Astrocyte (in vitro differentiated cells and primary cell): ENCODE measurements at regions not wholly inside any gene's neighbourhood (a gene's known extent, or its start where the extent isn't known, plus 50 kb on each side); places are given as distances from the start of the nearest gene placed in this dataset.
"Not testable (repeated sequence)": the region's sequence is repeated elsewhere in the genome, so short reads cannot be mapped to it uniquely, and the experiment has no call there.

Experiments used
- DNase-seq: peaks from one replicate; pipeline ENCODE4 v3.0.0-alpha.2; 2010; ENCODE audit warnings: low read depth
- FAIRE-seq: peaks from 2 replicates; lab custom pipeline; 2011; peaks lifted over from hg19 to GRCh38; lab: Jason Lieb, UNC
- H2AFZ ChIP-seq: 2 replicates; pipeline ENCODE4 v1.6.0; 2012; ENCODE audit warnings: low read depth, low read length, inconsistent platforms
- H3K27ac ChIP-seq: 2 replicates; pipeline ENCODE4 v1.5.1; 2011; ENCODE audit warnings: low read depth, low read length, inconsistent platforms
- H3K27me3 ChIP-seq: 2 replicates; pipeline ENCODE4 v1.6.0; 2011; ENCODE audit warnings: low read length, inconsistent platforms; ENCODE audit not compliant: insufficient read depth
- H3K36me3 ChIP-seq: 2 replicates; pipeline ENCODE4 v1.5.1; 2011; ENCODE audit warnings: low read length, inconsistent platforms; ENCODE audit not compliant: insufficient read depth
- H3K4me1 ChIP-seq: 2 replicates; pipeline ENCODE4 v1.5.1; 2011; ENCODE audit warnings: low read length, inconsistent platforms; ENCODE audit not compliant: insufficient read depth
- H3K4me2 ChIP-seq: 2 replicates; pipeline ENCODE4 v1.6.0; 2012; ENCODE audit warnings: low read length, inconsistent platforms
- H3K4me3 ChIP-seq: 2 replicates; pipeline ENCODE4 v1.5.1; 2011; ENCODE audit warnings: low read depth, mild to moderate bottlenecking, low read length, inconsistent platforms; ENCODE audit not compliant: insufficient read depth
- H3K79me2 ChIP-seq: 2 replicates; pipeline ENCODE4 v1.6.0; 2012; ENCODE audit warnings: mild to moderate bottlenecking, low read length, inconsistent platforms; ENCODE audit not compliant: insufficient read depth
- H3K9ac ChIP-seq: 2 replicates; pipeline ENCODE4 v1.6.0; 2012; ENCODE audit warnings: mild to moderate bottlenecking, low read length, inconsistent platforms
- H3K9me3 ChIP-seq: 2 replicates; pipeline ENCODE4 v1.5.1; 2012; ENCODE audit warnings: low read depth, mild to moderate bottlenecking, low read length, inconsistent platforms; ENCODE audit not compliant: insufficient read depth
- H4K20me1 ChIP-seq: 2 replicates; pipeline ENCODE4 v1.6.0; 2012; ENCODE audit warnings: low read length, inconsistent platforms; ENCODE audit not compliant: insufficient read depth
- H3K27ac Mint-ChIP-seq: one replicate; pipeline ENCODE4 v1.8.0; 2021; ENCODE audit warnings: mild to moderate bottlenecking, mixed read lengths; ENCODE audit not compliant: unreplicated experiment
- H3K27me3 Mint-ChIP-seq: one replicate; pipeline ENCODE4 v1.8.0; 2021; ENCODE audit warnings: low read depth, mixed read lengths; ENCODE audit not compliant: unreplicated experiment
- H3K36me3 Mint-ChIP-seq: one replicate; pipeline ENCODE4 v1.8.0; 2021; ENCODE audit warnings: low read depth, mixed read lengths; ENCODE audit not compliant: unreplicated experiment
- H3K4me1 Mint-ChIP-seq: one replicate; pipeline ENCODE4 v1.8.0; 2021; ENCODE audit warnings: low read depth, mixed read lengths; ENCODE audit not compliant: unreplicated experiment
- H3K4me3 Mint-ChIP-seq: one replicate; pipeline ENCODE4 v1.8.0; 2021; ENCODE audit warnings: mild to moderate bottlenecking, moderate library complexity, mixed read lengths; ENCODE audit not compliant: unreplicated experiment
- H3K9me3 Mint-ChIP-seq: one replicate; pipeline ENCODE4 v1.8.0; 2021; ENCODE audit warnings: mild to moderate bottlenecking, mixed read lengths; ENCODE audit not compliant: unreplicated experiment

GRCh38 chr2:87417742-87418567, 329.9 kb upstream of the PLGLB2 start:
- H3K4me2 ChIP-seq, H3K9me3 ChIP-seq, H3K36me3 ChIP-seq, H3K4me1 ChIP-seq, H3K36me3 Mint-ChIP-seq, H3K4me3 ChIP-seq, H3K9me3 Mint-ChIP-seq, H3K27me3 ChIP-seq, H3K79me2 ChIP-seq, H3K27ac ChIP-seq, H2AFZ ChIP-seq, H4K20me1 ChIP-seq, H3K4me1 Mint-ChIP-seq, FAIRE-seq, H3K9ac ChIP-seq, H3K4me3 Mint-ChIP-seq, H3K27ac Mint-ChIP-seq, H3K27me3 Mint-ChIP-seq, DNase-seq: not testable (repeated sequence)

GRCh38 chr2:87418823-87419822, 328.8 kb upstream of the PLGLB2 start:
- H3K4me3 ChIP-seq, H3K27me3 ChIP-seq, H3K27ac Mint-ChIP-seq, H3K9me3 Mint-ChIP-seq, H3K9ac ChIP-seq, H3K27ac ChIP-seq, H3K4me2 ChIP-seq, H3K36me3 ChIP-seq, H4K20me1 ChIP-seq, DNase-seq, H3K27me3 Mint-ChIP-seq, H3K9me3 ChIP-seq, H3K79me2 ChIP-seq, H3K4me1 Mint-ChIP-seq, H3K4me1 ChIP-seq, FAIRE-seq, H3K4me3 Mint-ChIP-seq, H3K36me3 Mint-ChIP-seq, H2AFZ ChIP-seq: not testable (repeated sequence)

- H3K9me3 Mint-ChIP-seq, H3K4me1 ChIP-seq, DNase-seq, H3K27ac Mint-ChIP-seq, H3K36me3 ChIP-seq, H3K27me3 Mint-ChIP-seq, H3K4me2 ChIP-seq, H3K4me3 ChIP-seq, H3K9ac ChIP-seq, H3K36me3 Mint-ChIP-seq, H3K27me3 ChIP-seq, FAIRE-seq, H3K27ac ChIP-seq, H2AFZ ChIP-seq, H3K4me3 Mint-ChIP-seq, H3K4me1 Mint-ChIP-seq, H3K79me2 ChIP-seq, H3K9me3 ChIP-seq, H4K20me1 ChIP-seq: not testable (repeated sequence)
These were observed 327.9 kb upstream of the PLGLB2 start for GRCh38 chr2:87419980-87420379.

- H3K4me2 ChIP-seq, H3K27me3 ChIP-seq, H3K9ac ChIP-seq, H3K9me3 ChIP-seq, H3K79me2 ChIP-seq, H3K4me3 ChIP-seq, H3K4me1 Mint-ChIP-seq, H3K4me3 Mint-ChIP-seq, DNase-seq, H3K27ac Mint-ChIP-seq, H4K20me1 ChIP-seq, H3K9me3 Mint-ChIP-seq, H3K4me1 ChIP-seq, H2AFZ ChIP-seq, H3K27me3 Mint-ChIP-seq, H3K36me3 ChIP-seq, H3K36me3 Mint-ChIP-seq, H3K27ac ChIP-seq, FAIRE-seq: not testable (repeated sequence)
These were observed 326.9 kb upstream of the PLGLB2 start for GRCh38 chr2:87420954-87421353.

- H3K4me1 Mint-ChIP-seq, H3K27ac Mint-ChIP-seq, H3K4me2 ChIP-seq, H3K36me3 ChIP-seq, H3K27me3 Mint-ChIP-seq, H3K9me3 Mint-ChIP-seq, H3K79me2 ChIP-seq, H3K4me3 ChIP-seq, DNase-seq, H3K36me3 Mint-ChIP-seq, H3K9ac ChIP-seq, H3K9me3 ChIP-seq, H2AFZ ChIP-seq, H3K4me1 ChIP-seq, H3K27me3 ChIP-seq, H3K27ac ChIP-seq, H4K20me1 ChIP-seq, H3K4me3 Mint-ChIP-seq, FAIRE-seq: not testable (repeated sequence)
These were observed 323.8 kb upstream of the PLGLB2 start for GRCh38 chr2:87423796-87424762.
